HG03139 (cell line): ENCODE measurements at regions not wholly inside any gene's neighbourhood (a gene's known extent, or its start where the extent isn't known, plus 50 kb on each side); places are given as distances from the start of the nearest gene placed in this dataset.

Experiments used
- ATAC-seq: cut with Tn5 transposase; IDR thresholded peaks from one replicate; pipeline ENCODE4 v1.9.1; 2021; ENCODE audit not compliant: unreplicated experiment

- ATAC-seq, result no peak
Observed at GRCh38 chr13:65907666-65908525, 1322.2 kb downstream of the PCDH9 start.

GRCh38 chr13:65901723-65902122 lies 1328.4 kb downstream of the PCDH9 start:
- no peak for ATAC-seq

GRCh38 chr13:65894049-65894448 lies 1336.1 kb downstream of the PCDH9 start:
- ATAC-seq, result no peak

GRCh38 chr13:65892859-65893258 lies 1337.3 kb downstream of the PCDH9 start:
- no peak for ATAC-seq

- no peak for ATAC-seq
Observed at GRCh38 chr13:65889368-65889767, 1340.8 kb downstream of the PCDH9 start.

- no peak for ATAC-seq
Observed at GRCh38 chr13:65882810-65883209, 1347.3 kb downstream of the PCDH9 start.

- no peak for ATAC-seq
Observed at GRCh38 chr13:65881561-65882155, 1348.5 kb downstream of the PCDH9 start.

- ATAC-seq, result no peak
Observed at GRCh38 chr13:65875031-65875430, 1355.1 kb downstream of the PCDH9 start.

GRCh38 chr13:65872448-65872847 lies 1357.7 kb downstream of the PCDH9 start:
- no peak for ATAC-seq

GRCh38 chr13:65868884-65869283 lies 1361.3 kb downstream of the PCDH9 start:
- no peak for ATAC-seq

- no peak for ATAC-seq
Observed at GRCh38 chr13:65868099-65868498, 1362.0 kb downstream of the PCDH9 start.

GRCh38 chr13:65866138-65866537 lies 1364.0 kb downstream of the PCDH9 start:
- ATAC-seq, result no peak

- ATAC-seq, result no peak
Observed at GRCh38 chr13:65865206-65865605, 1364.9 kb downstream of the PCDH9 start.

- ATAC-seq, result no peak
Observed at GRCh38 chr13:65864039-65864438, 1366.1 kb downstream of the PCDH9 start.

GRCh38 chr13:65860306-65860705 lies 1369.8 kb downstream of the PCDH9 start:
- ATAC-seq, result no peak

- ATAC-seq, result no peak
Observed at GRCh38 chr13:65857942-65858565, 1372.1 kb downstream of the PCDH9 start.

- ATAC-seq, result no peak
Observed at GRCh38 chr13:65856431-65856830, 1373.7 kb downstream of the PCDH9 start.

- ATAC-seq, result no peak
Observed at GRCh38 chr13:65855242-65855805, 1374.8 kb downstream of the PCDH9 start.

- ATAC-seq, result no peak
Observed at GRCh38 chr13:65854431-65854830, 1375.7 kb downstream of the PCDH9 start.

- ATAC-seq, result no peak
Observed at GRCh38 chr13:65844266-65844841, 1385.8 kb downstream of the PCDH9 start.

- ATAC-seq, result no peak
Observed at GRCh38 chr13:65843314-65843731, 1386.8 kb downstream of the PCDH9 start.
